Adrenal gland (tissue), 5 donors: ENCODE measurements at regions not wholly inside any gene's neighbourhood (a gene's known extent, or its start where the extent isn't known, plus 50 kb on each side); places are given as distances from the start of the nearest gene placed in this dataset.

Experiments used
- CTCF ChIP-seq, 6 experiments: fragments of 450-650 bp in 4 of 6; fragments of 200-600 bp in 2 of 6; sonication (generic) in 1 of 6; IDR thresholded peaks; 1 replicate in 5 of 6; 2 replicates in 1 of 6; pipeline versions ENCODE4 v1.5.1 to v1.8.0; 2016 to 2021; ENCODE audit warnings: antibody characterized with exemption in 6 of 6, mild to moderate bottlenecking in 2 of 6, moderate library complexity in 1 of 6
- POLR2A ChIP-seq, 2 donors: fragments of 450-650 bp; IDR thresholded peaks; one replicate each; pipeline ENCODE4 v1.6.1; 2017; ENCODE audit warnings: antibody characterized with exemption in 2 of 2, mild to moderate bottlenecking in 2 of 2, moderate library complexity in 1 of 2
- donor health status: DM: no; HTN: no; CAD: no.

GRCh38 chr6:115460913-115461312 lies 599.8 kb downstream of the FRK start:
- no peak for TF ChIP-seq CTCF (IDR thresholded peaks at IDR 0.05)
- no peak for TF ChIP-seq POLR2A (IDR thresholded peaks at IDR 0.05)
